ENCODE measurements at regions not wholly inside any gene's neighbourhood (a gene's known extent, or its start where the extent isn't known, plus 50 kb on each side); places are given as distances from the start of the nearest gene placed in this dataset.

DNA sequence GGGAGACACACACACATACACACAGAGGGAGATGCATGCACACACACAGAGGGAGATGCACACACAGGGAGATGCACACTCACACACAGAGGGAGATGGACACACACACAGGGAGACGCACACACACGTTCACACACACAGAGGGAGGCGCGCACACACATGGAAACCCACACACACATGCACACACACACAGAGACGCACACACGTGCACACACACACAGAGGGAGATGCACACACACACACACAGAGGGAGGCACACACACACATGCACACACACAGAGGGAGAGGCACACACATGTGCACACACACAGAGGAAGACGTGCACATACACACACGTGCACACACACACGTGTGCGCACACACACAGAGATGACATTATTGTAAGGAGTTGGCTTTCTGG lies 79.1 kb downstream of the HMX1 start:
- TF ChIP-seq, protein P1, sequence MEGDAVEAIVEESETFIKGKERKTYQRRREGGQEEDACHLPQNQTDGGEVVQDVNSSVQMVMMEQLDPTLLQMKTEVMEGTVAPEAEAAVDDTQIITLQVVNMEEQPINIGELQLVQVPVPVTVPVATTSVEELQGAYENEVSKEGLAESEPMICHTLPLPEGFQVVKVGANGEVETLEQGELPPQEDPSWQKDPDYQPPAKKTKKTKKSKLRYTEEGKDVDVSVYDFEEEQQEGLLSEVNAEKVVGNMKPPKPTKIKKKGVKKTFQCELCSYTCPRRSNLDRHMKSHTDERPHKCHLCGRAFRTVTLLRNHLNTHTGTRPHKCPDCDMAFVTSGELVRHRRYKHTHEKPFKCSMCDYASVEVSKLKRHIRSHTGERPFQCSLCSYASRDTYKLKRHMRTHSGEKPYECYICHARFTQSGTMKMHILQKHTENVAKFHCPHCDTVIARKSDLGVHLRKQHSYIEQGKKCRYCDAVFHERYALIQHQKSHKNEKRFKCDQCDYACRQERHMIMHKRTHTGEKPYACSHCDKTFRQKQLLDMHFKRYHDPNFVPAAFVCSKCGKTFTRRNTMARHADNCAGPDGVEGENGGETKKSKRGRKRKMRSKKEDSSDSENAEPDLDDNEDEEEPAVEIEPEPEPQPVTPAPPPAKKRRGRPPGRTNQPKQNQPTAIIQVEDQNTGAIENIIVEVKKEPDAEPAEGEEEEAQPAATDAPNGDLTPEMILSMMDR (IDR thresholded peaks at IDR 0.05), result no peak
- TF ChIP-seq POLR2A (IDR thresholded peaks at IDR 0.05), result no peak

Data from right lobe of liver (tissue), 4 donors.